ENCODE measurements at regions not wholly inside any gene's neighbourhood (a gene's known extent, or its start where the extent isn't known, plus 50 kb on each side); places are given as distances from the start of the nearest gene placed in this dataset.

DNA sequence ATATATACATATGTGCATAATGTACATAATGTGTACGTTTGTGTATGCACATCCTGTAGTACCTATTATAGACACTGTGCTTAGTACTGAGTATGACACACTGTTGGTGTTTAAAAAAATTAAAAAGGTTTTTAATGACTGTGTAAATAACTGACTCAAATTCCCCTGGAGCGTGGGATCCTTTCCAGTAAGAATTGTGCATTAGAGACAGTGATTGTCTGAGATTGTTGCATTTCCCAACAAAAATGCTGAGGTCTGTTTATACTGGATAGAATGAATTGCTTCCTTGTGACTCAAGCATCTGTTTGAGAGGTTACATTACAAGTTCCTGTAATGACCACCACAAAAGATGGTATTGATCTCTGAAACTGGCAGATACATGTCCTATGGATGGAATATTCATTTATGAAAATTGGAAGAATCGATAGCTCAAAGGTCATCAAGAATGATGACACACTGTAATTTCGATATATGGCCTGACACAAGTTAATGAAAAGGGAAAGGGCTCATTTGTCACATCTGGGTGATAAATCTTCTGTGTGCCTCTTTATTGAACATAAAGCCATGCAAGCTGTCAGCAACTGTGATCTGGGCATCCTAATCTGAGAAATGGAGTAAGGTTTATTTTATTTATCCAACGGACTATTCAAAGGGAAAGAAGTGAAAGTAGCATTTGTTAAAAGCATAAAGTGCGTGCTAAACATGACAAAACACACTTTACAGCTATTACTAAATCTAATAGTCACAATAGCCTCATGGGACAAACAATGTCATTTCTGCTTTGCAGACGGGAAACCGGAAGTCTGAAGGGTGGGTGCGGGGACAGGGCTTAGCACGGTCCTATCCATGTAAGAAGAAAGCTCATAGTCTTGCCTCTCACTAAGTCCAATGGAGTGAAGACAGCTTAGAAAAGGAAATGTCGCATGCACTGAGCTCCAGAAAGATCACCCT lies 228.8 kb downstream of the CDH11 start:
- in situ Hi-C loops (cut with HindIII; ENCODE audit: low sequenced_read_pairs) = no loop called here
- H3K4me3 ChIP-seq (ENCODE audit: low read depth, low read length) = no peak overlapping the region
- TF ChIP-seq, protein P1, sequence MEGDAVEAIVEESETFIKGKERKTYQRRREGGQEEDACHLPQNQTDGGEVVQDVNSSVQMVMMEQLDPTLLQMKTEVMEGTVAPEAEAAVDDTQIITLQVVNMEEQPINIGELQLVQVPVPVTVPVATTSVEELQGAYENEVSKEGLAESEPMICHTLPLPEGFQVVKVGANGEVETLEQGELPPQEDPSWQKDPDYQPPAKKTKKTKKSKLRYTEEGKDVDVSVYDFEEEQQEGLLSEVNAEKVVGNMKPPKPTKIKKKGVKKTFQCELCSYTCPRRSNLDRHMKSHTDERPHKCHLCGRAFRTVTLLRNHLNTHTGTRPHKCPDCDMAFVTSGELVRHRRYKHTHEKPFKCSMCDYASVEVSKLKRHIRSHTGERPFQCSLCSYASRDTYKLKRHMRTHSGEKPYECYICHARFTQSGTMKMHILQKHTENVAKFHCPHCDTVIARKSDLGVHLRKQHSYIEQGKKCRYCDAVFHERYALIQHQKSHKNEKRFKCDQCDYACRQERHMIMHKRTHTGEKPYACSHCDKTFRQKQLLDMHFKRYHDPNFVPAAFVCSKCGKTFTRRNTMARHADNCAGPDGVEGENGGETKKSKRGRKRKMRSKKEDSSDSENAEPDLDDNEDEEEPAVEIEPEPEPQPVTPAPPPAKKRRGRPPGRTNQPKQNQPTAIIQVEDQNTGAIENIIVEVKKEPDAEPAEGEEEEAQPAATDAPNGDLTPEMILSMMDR (IDR thresholded peaks at IDR 0.05; ENCODE audit: low read depth, low read length) = no peak
- DNase-seq (ENCODE audit: low read depth, low spot score) = peak; percentile 94

DNA sequence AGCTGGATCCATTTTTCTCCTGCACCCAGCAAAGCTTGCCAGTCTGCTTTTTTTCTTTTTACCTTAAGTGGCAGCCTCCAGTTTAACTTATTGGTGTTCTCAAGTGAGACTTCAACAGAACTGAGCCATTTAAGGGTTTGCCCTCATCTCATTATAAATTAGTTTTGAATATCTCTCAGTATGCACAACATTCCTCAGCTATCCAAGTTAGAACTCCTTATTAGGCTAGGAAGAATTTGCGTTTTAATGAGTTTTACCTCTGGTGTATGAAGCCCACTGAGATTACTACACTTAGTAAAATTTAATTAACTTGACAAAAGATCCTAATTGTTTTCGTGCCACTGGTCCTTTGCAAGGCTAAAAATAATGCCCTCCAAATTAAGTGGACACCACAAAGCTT lies 232.4 kb downstream of the CDH11 start:
- in situ Hi-C loops (cut with HindIII; ENCODE audit: low sequenced_read_pairs) = no loop called here
- TF ChIP-seq, protein P1 (IDR thresholded peaks at IDR 0.05; ENCODE audit: low read depth, low read length) = no peak

DNA sequence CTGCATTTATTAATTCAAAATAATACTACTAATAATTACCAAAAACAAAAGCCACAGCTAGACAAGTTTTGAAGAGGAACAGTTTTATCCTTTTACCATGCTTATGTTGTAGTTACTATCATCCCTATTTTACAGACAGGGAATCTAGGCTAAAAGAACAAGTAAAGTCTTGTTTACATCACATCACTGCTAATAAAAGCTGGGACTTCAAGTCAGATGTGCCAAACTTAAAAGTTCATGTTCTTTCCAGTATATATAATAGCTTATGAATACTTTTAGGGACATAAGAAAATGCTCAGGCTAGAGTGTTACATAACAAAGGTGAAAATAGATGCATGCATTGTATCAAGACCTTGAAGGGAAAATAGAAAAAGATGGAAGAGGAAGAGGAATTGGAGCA lies 234.2 kb downstream of the CDH11 start:
- in situ Hi-C loops (cut with HindIII; ENCODE audit: low sequenced_read_pairs) = no loop called here
- no peak overlapping the region for H3K4me3 ChIP-seq (ENCODE audit: low read depth, low read length)
- TF ChIP-seq, protein P1 (IDR thresholded peaks at IDR 0.05; ENCODE audit: low read depth, low read length) = no peak
- DNase-seq (ENCODE audit: low read depth, low spot score) = no peak

More for the DNA sequence above, 232.4 kb downstream of the CDH11 start:
- no peak for DNase-seq (ENCODE audit: low read depth, low spot score)
- no peak overlapping the region for H3K4me3 ChIP-seq (ENCODE audit: low read depth, low read length)

DNA sequence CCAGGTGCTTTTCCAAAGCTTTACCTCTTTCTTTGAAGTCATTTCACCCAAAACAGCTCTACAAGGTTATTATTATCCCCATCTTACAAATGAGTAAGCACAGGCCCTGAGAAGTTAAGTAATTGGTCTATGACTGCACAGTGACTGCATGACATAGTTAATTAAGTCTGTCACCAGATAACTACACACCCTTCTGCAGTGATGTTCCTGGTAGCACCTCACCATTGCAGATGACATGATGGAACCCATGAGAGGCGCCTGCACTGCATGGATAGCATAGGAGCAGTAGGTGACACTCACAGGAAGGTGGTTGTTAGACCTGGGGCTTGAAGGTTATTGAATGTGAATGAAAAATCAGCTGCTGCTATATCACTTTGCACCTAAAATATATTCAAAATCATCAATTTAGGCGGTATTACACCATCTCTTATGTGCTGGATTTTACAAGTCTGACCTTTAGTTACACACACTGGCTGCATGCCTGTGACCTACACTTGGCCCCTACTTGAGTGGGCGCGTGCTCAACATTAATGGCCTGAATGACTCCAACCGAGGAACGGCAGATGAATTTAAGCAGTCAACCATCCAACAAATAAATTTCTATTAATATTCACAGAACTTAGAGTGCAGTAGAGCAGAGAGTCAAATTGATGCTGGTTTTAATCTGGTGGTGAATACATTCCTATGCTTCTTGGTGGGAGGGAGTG lies 239.6 kb downstream of the CDH11 start:
- DNase-seq (ENCODE audit: low read depth, low spot score) = no peak
- in situ Hi-C loops (cut with HindIII; ENCODE audit: low sequenced_read_pairs) = no loop called here
- TF ChIP-seq, protein P1 (IDR thresholded peaks at IDR 0.05; ENCODE audit: low read depth, low read length) = no peak
- H3K4me3 ChIP-seq (ENCODE audit: low read depth, low read length) = no peak overlapping the region

DNA sequence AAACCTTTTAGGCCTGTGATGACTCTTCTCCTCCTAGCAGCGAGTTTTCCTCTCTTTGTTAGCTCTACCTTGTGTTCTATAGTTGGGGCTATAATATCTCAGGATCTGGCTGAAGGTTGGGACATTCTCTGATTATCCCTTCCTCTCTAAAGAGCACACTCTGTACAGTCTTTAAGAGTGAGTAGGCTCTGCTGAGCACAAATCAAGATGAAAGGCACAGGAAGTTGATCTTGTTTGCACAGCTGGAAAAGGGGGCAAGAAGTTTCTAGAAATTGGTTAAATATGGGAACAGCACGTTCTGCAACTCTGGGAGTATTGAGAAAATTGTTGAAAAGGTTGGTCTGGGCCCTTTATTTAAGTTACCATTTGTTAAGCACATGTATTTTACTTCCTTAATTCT lies 240.9 kb downstream of the CDH11 start:
- TF ChIP-seq, protein P1 (IDR thresholded peaks at IDR 0.05; ENCODE audit: low read depth, low read length) = no peak
- DNase-seq (ENCODE audit: low read depth, low spot score) = peak; percentile 76
- in situ Hi-C loops (cut with HindIII; ENCODE audit: low sequenced_read_pairs) = no loop called here
- no peak overlapping the region for H3K4me3 ChIP-seq (ENCODE audit: low read depth, low read length)

DNA sequence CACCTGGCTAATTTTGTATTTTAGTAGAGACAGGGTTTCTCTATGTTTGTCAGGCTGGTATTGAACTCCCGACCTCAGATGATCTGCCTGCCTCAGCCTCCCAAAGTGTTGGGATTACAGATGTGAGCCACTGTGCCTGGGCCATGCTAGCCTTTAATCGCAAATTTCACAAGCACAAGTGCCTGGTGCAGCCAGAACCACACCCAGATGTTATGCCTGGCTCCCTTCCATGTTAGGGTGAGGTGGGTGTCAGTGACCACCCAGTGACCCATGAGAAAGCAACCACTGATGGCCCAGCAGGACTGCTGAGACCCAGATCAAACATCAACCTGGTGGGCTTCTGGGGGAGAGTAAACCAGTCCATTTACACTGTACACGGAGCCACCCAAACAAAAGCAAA lies 241.9 kb downstream of the CDH11 start:
- DNase-seq (ENCODE audit: low read depth, low spot score) = no peak
- no peak overlapping the region for H3K4me3 ChIP-seq (ENCODE audit: low read depth, low read length)
- TF ChIP-seq, protein P1 (IDR thresholded peaks at IDR 0.05; ENCODE audit: low read depth, low read length) = no peak
- in situ Hi-C loops (cut with HindIII; ENCODE audit: low sequenced_read_pairs) = no loop called here
